HK-2 (cell line): ENCODE measurements at regions not wholly inside any gene's neighbourhood (a gene's known extent, or its start where the extent isn't known, plus 50 kb on each side); places are given as distances from the start of the nearest gene placed in this dataset.

Source experiments
- DNase-seq: peaks from one replicate; pipeline ENCODE4 v3.0.0-alpha.2; 2018; ENCODE audit not compliant: unreplicated experiment

DNA sequence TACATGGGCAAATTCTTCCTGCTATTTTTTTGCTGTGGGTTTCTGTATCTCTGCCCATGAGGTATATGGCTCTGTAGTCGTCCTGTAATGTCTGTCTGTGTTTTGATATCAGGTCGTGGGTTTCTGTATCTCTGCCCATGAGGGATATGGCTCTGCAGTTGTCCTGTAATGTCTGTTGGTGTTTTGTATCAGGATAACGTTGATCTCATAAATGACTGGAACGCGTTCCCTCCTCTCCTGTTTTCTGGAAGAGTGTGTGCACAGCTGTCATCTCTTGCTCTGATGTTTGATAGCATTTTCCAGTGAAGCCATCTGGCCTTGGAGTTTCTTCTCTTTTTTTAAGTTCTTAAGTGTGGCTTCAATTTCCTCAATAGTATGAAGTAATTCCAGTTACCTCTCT, 57.2 kb downstream of the SOX1 start:
- no peak for DNase-seq

DNA sequence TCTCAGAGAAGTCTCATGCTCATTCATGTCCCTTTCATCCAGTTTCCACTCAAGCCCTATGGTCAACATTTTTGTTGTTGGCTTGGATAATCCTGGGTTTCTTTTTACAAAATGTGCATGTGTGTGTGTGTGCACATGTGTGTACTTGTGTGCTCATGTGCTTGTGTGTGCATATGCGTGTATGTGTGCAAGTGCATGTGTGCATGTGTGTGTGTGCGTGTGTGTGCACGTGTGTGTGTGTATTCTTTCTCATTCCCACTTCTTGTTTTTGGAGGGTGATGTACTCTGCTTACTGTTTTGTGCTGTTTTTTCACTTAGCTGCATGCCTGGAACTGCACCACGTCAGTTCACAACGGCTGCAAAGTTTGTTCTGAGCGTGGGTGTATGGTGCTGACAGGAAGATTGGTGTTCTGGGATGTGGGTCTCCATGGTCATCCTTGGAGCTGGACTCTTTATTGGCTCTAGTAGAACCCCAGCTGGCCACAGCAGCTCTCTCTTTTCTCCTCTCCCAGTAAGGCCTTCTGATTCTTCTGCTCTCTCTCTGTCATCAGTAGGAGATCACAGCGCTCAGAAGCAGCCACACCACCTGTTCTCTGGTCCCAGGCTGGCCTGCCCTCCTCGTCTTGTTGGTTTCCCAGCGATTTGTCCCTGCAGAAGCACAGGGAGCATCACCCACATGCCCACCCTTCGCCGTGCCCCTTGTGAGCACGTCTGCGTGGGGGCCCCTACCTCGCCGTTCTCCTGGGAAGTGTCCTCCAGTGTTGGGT, 60.8 kb downstream of the SOX1 start:
- DNase-seq: no peak

DNA sequence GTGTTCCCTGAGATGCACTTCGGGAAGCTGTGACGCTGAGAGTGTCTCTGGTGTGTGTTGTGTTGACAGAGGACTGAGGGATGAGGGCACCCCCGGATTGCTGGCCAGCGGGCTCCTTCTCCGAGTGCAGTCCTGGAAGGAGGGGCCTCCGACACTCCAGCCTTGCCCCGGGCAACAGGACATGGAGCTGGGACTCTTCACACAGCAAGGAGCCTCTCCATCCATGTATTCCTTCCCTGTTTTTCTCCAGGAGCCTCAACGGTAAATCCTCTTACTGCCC, 61.3 kb downstream of the SOX1 start:
- no peak for DNase-seq

DNA sequence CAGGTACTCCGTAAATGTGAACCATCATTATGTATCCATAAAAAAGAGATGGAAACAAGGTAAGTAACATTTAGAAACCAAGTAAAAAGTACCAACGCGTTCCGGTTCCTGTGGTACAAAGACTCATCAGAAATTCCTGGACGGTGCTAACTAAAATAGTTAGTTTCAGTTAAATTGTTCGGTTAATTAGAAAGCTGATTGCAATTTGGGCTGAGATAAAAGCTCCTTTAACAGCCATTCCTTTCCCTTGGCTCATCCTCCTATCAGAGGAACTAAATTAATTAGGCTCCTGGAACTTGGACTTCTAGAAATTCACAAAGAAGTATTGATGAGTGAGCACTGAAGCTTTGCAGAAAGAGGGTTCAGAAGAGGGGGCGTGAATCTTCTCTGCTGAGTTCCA, 63.5 kb downstream of the SOX1 start:
- no peak for DNase-seq

DNA sequence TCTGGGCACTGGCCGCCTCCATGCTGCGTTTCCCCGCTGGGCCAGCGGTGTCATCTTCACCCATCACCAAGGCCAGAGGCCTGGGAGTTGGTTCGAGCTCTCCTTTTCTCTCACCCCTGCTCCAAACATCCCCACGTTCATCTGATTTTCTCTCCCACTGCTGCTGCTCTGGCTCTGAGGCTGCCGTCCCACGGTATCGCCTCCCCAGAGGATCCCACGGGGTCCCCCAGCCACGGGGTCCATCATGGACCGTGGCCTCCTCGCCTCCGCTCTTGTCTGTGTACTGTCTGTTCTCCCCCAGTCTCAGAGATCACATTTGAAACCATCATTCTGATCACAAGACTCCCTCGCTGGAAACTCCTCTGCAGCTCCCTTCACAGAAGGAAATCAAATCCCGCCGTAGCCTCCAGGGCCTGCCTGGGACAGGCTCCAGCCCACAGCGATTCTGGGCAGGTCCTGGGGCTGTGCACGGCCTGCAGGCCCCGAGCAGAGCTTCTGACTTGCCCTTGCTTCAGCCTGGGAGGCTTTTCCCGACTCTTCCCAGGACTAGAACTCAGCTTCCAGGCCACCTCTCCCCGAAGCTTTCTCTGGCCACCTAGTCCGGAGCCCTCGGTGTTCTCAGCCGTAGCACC, 64.2 kb downstream of the SOX1 start:
- no peak for DNase-seq

DNA sequence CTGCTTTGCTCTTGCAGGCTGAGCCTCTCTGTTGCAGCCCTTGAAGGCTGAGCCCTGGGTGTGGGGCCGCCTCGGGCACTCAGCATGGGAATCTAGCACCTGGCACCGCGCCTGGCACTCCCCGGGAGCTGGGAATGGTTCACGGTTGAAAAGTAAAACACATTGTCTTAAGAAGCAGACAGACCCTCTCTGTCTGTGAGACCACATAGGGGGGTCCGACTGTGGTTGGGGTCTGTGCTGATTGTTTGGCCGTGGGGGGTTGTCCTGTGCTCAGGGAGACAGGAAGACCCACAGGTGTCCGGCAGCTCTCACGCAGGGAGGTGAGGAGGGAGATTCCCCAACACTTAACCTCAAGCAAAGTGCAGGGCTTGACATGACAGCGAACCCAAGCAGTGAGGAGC, 64.8 kb downstream of the SOX1 start:
- no peak for DNase-seq

DNA sequence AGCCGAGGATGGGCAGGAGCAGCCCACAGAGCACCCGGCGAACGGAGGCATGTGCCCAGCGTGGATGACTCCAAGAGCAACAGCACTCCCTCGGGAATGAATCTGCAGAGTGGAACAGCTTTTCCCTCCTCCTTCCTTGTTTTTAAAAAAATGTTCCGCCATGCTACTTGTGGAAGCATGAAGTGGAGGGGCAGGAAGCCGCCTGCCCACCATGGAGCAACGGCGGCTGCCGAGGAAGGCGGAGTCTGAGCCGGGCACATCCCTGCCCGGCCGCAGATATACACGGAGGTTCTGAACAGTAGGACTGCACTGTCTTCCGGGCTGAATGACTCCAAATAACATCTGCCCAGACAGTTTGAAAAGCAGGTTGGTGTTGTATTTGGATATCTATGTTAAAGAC, 65.2 kb downstream of the SOX1 start:
- no peak for DNase-seq

DNA sequence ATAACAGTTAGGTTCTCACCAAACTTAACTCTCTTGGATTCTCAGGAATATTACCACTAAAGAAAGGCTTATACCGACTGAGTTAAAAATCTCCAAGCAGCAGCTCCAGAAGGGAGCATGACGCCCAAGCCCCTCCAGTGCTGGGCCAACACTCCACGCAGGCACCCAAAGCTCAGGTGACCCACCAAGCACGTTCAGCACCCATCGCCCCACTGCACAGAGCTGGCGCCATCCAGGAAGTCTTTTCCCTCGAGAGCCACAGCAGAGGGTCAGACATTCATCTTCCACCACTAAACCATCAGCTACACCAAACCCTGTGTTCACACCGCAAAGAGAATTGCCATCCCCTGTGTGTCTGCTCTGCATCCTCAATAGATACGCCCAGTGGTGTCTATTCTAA, 65.7 kb downstream of the SOX1 start:
- no peak for DNase-seq

DNA sequence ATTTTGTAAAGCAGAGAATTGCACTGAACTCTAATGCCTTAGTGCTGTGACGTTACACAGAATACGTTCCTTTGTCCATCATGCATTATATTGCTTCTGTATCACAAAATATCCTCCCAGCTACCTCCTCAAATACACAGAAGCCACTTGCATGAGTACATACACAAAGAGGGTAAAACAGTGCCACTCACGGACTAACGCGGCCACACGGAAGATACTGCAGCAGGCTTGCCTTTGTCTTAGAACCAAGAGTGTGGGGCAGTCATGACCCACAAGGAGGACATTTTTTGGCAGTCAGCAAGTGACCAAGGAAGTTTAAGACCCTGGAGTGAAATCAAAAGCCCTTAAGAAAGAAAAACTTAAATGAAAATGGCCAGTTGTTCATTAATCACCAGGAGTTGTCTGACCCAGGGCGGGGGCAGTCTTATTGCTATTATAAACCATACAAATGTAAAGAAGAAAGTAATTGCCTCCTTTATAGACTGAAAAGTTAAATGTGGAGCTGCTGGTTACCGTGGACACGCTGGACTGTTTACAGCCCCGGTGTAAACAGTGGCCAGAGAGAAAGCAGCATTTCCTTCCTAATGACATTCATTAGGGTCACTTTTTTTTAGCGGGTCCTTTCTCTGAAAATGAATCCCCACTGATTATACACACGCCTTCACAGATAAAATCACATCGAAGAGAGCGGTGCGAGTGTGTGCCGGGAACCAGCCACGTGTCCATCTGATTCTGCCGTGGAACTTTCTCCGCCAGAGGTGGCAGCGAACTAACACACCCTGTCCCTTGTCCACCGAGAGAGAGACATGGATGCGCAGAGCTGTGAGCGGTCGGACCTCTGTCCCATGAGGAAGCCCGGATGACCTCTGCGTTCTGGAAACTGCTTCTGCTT, 66.8 kb downstream of the SOX1 start:
- no peak for DNase-seq

DNA sequence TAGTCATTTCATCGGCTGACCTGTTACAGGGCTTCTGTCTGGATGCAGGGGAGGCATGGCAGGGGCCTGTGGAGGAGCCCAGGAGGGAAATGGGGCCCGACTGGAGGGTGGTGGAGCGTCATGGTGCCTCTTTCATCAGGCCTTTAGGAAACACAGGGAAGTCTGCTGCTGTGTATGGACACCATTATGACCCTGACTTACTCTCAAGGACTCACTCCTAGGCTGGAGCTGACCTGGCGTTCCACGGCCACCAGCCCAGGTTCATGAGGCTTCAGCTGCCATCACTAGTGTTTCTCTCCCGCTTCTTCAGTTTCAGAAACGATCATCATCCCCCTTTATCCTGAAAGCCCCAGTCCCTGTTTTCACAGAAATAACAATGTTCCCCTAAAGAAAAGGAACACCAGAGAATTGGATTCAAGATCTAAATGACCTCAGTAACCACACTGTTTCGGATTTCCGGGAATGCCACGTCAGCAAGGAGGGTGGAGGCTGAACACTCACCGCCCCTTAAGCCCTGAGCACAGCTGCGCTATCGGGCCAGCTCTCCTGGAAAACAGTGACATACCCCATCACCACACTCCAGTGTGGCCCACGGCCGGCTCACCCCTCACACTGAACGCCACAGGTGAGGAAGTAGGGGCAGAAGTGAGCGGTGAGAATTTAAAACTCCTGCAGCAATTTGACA, 67.6 kb downstream of the SOX1 start:
- no peak for DNase-seq

DNA sequence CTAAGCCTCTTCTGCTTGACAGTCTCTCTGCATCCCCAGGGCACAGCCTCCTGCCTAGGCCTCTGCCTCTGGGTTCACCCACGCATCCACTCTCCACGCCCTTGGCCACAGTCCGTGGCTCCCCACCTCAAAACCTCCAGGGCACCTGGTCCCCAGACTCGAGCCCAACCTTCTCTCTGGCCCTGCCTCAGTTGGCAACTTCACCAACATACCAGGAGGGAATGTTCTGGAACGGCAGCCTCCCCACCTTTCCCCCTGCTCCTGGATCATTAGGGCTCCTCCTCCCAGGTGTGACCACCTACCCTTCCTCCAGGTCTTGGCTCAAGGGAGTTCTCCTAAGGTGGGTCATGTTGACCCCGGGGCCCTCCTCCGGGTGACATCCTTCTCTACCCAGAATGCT, 69.1 kb downstream of the SOX1 start:
- DNase-seq: no peak

DNA sequence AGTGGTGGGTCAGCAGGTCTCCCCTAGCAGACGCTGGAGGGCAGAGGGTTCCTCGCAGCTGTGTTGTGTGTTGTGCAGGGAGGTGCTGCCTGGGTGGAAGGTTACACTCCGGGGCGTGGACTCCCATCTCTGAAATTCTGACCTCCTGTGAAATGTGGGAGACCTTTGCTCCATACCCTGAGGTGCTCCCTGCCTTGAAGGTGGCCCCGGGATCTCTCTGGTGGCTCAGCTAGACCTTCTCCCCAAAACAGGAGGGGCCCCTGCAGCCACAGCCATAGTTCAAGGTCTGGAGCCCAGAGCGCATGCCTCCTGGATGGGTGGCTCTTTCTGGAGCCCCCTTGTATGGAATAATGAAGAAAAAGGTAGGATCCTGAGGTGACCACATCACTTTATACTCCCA, 70.2 kb downstream of the SOX1 start:
- no peak for DNase-seq

DNA sequence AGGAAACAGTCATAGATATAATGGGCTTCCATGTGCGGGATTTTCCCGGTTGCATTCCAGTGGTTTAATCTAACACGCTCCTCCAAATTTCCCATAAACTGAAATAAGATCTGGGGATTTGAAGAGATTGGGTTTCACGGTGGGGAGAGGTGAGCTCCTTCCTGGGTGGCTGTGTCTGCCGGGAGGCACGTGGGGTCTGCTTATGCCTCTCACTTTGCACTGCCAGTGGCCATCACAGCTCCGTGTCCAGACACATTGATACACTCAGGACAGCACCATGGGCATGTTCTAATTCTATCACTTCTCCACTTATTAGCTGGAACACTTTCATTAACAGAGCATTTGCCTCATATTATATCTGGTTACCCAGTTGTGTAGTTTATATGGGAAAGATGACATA, 73.4 kb downstream of the SOX1 start:
- DNase-seq: peak; percentile 34

DNA sequence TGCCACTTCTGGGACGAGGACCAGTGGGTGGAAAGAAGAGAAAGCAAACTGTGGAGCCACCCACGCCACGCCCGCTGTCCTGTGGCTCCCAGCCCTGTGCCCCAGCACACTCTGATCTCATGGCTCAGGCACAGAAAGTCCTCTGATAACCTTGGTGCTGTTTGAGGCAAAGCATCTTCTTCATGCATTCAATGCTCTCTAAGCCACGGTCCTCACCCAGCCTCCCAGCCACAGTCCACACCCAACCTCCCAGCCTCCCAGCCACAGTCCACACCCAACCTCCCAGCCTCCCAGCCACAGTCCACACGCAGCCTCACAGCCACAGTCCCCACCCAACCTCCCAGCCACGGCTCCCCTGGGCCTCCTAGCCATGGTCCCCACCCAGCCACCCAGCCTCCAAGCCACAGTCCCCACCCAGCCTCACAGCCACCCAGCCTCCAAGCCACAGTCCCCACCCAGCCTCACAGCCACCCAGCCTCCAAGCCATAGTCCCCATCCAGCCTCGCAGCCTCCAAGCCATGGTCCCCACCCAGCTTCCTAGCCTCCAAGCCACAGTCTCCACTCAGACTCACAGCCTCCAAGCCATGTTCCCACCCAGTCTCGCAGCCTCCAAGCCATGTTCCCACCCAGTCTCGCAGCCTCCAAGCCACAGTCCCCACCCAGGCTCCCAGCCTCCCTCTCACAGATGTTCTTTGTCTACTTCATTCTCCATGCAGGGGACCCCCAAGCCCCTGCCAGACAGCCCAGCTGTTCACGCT, 74.9 kb downstream of the SOX1 start:
- DNase-seq: no peak

DNA sequence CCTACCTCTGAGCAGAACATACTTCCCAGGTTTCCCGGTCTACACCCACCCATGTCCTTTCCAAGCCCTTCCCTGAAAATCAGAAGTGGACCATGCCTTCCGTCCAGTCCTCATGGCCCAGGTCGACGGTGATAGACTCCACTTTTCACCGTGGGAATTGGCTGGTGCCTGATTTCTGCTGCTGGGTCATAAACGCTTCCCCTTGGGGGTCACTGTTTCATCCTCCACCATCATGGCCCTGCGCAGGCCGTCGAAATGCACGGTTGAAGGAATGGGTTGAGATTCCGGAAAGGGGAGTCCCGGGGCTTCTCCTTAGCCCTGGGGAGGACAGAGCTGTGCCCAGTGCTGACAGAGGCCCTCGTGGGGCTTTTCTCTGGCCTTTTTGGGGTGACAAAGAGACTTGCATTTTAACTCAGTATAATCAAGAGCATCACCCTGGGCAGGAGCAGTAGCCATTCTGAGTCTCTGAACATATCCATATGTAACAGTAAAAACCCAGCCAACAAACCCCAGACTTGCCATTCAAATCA, 75.5 kb downstream of the SOX1 start:
- DNase-seq: no peak

DNA sequence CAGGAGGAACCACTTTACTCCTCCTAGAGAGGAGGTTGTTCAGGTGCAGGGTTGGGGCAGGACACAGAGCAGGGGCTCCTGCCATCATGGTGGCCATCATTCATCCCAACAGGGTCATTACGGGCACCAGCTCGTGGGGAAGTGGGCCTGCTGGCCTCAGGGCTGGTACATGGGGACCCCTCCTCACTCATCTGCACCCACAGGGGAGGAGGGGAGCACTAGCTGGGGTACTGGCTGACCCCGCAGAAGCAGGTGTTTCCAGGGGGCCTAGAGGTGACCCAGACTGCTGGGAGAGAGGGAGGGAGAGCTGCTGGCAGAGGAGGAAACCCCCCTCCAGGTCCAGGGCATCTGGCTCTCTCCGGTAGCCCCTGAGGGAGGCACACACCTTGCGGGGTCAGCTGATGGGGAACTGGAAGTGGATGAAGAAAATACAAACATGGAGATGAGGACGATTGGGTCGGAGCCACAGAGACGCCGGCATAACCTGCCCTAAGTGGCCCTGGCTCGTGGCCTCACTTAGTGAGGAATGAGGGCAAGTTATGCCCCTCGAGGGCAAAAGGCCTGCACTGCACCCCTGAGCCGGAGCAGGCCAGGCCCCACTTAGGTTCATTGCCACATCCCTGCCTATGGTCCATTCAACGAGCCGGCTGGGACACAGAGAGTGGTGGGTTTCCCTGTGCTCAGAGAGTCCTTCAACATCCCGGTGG, 76.2 kb downstream of the SOX1 start:
- DNase-seq: no peak

DNA sequence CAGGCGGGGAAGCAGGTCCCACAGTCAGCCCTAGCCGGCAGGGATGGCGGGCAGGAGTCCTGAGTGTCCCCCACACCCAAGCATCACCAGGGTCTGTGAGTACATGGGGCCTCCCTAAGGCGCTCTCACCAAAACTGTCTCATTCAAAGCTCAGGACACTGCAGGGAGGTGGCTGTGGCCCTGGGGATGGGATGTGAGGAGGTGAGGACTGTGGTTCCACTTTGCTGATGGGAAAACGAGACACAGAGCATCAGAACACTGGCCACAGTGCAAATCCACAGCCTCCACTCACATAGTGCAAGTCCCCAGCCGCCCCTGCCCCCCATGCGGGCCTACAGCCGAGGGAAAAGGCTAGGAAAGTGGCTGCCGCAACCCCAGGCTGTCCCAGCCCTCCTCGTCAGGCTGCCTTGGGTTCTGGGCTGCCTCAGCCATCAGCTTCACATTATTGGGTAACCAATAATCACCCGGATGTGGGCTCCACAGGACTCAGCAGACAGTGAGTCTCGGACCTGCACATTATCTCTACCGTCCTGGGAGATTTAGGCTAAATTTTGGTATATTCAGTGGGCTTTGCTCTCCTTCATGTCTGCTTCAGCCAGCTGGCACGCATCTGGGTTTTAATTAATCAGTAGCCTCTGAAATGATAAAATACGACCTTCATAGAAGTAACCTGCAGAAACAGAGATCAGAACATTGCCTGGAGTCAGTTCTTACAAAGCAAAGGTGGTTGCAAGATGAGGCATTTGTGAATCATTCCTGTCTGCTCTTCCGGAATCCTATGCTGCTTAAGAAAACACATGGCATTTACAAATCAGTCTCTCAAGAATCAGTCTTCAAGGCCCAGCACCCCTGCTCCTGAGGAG, 77.0 kb downstream of the SOX1 start:
- DNase-seq: peak; percentile 19

DNA sequence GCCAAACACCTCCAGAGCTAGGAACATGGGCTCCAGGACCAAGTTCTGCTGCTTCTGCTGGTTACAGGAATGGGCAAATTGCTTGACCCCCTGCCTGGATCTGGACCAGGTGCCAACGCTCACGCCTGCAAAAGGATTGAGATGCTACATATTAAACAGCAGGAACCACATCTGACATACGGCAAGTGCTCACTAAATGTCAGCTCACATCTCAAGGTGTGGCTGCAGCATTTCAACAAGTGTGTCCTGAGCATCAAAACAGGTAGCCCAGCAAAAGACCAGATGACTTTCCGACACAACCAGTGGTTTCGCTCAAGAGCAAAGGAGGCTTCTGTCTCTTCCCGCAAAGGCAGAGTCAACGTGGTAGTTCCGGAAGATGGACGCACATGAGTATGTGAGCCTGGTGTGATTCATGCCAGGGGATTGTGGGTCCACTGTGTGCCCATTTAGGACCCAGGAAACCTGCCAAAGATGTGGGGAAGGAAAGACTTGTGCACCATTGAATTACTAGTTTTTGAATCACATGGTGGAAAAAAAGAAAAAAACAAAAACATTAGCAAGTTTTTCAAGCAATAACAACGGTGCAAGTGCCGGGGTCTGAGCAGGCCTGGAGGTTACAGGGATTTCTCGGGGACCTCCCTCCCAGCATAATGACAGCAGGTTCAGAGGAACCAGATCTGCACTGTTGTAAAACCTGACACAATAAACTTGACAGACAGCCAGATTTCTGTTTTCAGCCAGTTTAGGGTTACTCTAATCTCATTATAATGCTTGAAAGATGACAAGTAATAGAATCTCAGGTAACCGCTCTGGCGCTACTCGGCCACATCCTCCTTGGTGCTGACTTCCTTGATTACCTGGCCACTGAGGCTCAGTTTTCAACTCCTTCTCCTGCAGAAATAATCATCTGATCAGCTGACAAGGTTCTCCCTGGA, 77.9 kb downstream of the SOX1 start:
- DNase-seq: peak; percentile 26
